SIG-M5 treated with dmso at 0.1 percent for 504 hours (cell line): ENCODE measurements at regions not wholly inside any gene's neighbourhood (a gene's known extent, or its start where the extent isn't known, plus 50 kb on each side); places are given as distances from the start of the nearest gene placed in this dataset.

Experiments
- DNase-seq: peaks from one replicate; lab custom pipeline; 2025; ENCODE audit not compliant: unreplicated experiment; lab: John Stamatoyannopoulos, UW

DNA sequence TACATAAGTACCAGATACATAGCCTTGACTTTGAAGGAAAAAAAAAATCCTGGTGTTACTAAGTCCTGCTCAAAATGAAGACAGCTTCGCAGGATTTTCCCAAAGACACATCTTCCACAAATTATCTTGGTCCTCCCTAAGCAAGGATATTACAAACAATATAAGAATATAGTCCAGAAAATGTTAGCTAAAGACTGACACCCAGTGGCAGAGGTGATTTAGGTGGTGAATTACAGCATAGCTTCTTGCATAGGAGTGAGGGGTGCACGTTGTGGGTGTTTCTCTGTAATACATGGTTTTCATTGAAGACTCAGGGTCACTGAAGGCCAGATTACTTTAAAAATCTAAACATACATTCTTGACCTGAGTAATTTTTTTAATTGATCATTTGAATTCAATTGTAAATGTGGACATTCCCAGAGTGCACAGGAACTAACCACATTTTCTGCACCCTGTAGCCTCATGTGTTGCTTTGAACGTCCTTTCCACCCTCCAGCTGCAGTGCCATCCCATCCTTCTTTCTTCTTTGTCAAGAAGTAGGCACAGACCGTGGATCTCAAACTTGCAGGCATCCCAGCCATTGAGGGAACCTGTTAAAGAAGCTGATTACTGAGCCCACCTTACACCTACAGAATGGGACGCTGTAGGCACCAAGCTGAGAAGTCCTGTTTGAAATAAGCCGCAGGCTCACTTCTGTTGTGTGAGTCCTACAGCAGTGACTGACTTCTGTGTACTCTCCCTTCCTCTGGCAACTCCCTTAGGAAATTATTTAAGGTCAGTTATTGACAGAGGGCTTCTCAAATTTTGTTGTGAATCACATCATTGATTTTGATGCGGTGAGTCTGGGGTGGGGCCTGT is 102.6 kb downstream of the PERP start:
- DNase-seq: peak; percentile 67

DNA sequence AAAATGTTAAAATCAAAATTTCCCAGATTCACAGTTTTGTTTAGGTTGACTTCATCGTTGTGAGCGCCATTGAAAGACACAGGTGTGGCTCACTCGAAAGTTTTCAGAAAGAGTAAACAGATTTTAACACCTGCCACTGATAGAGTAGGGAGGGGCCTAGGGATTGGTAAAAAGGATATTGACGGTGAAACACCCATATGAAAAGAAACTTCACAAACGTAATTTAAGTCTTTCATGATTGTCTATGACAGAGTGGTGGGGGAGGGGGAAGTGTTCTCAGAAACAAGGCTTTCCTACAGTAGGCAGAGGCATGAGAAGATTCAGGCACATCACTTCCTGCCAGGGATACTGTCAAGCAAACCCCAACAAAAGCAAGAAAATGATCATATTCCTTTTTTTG is 101.4 kb downstream of the PERP start:
- DNase-seq: no peak

DNA sequence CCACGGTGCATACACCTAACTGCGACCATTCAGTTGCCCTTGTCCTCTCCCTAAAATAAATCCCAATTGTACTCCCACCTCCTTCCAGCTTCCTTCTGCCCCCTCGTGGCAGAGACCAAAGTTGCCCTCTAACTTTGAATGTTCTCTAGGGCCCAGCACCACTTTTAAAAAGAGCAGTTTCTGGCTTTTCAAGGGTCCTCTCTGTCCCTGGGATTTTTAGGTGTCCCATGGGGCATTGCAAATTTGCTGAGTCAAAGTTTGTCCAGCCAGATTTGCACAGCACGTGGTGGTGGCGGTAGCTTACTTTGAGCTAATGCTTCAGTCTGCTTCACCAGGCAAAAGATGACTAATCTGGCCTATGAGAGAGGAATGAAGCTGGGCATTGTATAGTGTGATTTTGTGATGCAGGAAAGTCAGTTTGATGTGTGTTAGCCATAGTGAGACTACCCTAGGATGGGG is 100.2 kb downstream of the PERP start:
- DNase-seq: peak; percentile 33

DNA sequence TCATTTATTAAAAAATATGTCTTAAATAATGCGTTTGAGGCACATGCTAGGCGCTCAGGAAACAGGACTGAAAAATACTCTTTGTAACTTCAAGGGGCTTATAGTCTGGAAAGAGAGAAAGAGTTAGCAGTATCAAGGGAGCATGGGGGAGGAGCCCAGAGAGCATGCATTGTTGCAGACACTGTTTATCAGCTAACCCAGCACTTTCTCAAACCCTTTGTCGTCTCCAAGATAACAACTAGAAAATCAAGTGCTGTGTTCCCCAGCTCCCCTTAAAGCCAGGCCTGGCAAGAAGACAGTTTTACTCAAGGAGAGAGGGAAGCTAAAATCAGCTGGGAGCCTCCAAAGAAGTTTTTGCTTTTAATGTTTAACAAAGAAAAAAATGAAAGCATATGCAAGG is 98.4 kb downstream of the PERP start:
- DNase-seq: no peak

DNA sequence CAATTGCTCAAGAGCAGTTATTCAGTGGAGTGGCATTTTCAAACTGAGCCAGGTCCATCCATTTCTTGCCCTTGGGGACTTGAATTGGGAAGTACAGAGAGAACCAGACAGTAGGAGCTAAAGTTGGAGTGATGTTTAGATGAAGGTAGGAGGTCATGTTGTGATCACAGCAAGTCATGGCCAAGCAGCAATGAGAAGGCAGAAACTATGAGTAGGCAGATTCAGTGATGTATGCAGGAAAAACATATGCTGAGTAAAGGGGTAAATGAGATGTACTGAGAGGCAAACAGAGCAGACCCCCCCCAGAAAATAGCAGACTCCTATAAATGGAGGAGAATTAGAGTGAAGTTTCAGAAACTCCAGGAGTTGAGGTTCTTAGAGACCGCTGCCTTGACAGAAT is 95.8 kb downstream of the PERP start:
- DNase-seq: no peak

DNA sequence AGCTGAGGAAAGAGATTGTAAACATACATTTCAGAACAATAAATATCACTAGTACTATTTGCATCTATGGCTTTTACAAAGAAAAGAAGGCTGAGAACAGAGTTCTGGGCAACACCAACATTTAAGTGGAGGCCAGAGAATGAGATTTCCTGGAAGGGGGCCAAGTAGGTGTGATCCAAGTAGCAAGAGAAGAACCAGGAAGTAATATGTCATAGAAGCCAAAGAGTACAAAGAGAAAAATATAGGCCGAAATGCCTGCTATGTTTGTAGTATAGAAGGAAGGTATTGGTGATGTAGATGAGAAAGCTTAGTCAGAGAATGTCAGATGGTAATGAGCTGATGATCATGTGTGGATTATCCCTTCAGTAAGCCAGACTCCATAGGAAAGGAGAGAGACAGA is 94.5 kb downstream of the PERP start:
- no peak for DNase-seq

DNA sequence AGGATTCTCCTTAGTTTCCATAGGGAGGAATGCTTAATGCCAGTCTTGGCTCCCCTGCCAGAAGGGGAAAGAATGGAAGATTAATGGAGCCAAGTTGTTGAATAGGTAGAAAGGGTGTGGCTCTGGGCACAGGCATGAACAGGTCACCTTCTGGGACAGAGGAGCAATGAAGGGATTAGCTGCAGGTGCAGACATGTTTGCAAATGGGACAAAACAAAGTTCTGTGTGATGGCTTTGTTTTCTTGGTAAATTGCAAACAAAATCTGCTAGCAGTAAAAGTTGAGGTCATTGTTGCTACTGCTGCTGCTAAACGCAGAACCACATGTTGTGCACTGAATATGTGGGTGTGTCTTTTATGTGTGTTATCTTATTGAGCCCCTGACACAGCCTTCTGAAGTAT is 93.3 kb downstream of the PERP start:
- DNase-seq: no peak

DNA sequence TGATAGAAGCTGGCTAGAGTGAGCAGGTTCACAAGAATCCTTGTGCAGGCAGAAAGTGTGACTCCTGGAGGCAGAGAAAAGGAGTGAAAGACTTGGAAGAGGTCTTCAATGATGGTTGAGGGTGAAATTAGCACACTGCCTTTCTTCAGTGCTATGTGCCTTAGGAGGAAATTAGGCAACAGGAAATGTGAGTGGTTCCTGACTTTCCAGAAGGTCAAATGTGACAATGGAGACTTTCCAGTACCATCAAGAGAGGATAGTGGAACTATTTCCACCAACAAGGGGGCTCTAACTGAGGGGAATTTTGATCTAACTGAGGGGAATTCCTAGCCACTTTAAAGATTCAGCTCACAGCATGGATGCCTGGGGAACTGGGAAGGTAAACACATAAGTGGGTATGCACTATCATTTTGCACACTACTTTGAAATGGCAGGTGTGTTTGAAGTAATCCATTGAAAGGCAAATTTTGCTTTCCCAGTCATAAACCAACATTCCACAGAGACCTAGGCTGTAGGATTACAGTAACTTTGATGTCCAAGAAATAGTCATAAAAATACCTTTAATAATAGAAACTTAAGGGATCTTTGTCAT is 90.0 kb downstream of the PERP start:
- no peak for DNase-seq

DNA sequence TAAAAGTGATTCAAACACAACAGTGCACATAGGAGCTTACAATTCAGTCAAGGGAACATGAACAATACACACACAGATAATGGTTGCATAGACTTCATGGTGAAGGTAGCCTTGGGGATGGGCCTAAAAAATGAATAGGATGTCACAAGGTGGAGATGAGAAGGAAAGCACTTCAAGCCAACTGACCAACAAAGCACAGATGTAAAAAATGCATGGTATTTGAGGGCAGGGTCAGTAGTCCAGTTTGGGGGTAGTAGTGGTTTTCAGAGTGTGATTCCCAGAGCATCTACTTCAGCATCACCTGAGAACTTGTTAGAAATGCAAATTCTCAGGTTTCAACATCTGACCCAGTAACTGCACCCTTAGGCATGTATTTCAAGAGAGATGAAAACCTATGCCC is 88.9 kb downstream of the PERP start:
- no peak for DNase-seq

DNA sequence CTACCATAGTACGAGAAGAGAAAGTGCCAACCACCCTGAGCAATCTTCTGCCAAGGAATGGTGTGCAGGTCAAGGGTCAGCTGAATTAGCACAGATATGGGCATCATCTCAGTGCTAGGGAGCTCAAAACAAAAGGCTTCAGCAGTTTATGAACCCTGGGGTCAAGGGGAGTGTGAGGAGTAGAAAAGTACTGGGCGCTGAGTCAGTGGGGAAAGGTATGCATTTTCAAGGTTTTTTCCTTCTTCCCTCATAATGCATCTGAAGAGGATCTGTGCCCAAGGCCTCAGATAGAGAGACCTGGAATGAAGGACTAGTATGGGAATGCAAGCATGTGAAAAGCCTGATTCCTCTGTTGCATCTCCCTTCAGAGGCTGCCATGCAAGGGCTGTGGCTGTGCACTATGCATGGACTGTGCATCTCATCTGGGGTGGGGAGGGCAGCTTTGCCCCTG is 81.7 kb downstream of the PERP start:
- no peak for DNase-seq

DNA sequence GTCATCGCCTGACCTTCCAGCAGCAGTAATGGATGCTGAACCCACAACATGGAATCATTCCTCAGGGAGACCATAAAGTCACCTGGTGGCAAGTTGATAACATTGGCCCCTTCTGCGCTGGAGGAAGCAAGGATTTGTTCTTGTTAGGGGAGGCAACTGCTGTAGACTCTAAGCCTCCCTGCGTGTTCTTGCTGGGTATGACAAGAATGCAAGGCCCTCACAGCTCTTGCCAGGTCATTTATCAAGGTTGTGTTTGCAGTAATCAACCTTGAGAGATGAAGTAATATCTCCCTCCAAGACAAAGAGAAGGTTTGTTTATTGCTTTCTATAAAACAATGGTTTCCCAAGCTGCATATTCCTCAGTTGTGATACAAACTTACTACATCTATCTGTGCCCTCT is 80.9 kb downstream of the PERP start:
- DNase-seq: no peak

DNA sequence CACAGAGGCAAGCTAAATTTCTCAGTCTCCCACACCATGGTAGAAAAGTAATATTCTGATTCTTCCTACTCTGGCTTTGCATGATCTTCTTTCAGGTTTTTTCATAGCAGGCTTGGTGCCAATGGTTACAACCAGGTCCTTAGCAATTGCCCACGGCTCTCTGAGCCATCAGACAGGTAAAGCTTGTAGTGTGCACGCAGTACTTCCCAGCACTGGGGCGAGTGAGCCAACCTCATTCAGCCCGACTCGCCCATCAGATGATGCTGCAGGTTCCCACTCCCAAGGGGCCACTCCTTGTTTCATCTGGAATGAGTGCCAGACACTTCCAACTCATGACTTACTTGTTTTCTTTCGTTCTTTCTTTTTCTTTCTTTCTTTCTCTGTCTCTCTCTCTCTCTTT is 78.3 kb downstream of the PERP start:
- DNase-seq: no peak

DNA sequence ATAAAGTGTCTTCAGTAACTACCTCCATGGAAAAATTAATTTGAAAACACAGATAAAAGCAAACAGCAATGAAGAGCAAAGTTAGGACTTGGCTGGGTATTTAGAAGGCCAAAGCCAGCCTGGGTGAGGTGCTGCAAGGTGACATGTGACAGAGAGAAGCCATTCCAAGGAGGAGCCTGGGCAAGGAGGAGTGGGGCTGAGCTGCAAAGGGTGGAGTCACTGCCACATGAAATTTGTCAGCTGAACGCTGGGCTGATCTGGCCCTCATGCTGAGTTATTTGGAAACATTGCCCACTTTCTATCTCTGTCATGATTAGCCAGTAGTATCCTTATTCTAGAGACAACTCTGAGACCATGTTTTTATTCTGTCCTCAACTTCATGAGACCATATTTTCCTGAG is 76.3 kb downstream of the PERP start:
- no peak for DNase-seq

DNA sequence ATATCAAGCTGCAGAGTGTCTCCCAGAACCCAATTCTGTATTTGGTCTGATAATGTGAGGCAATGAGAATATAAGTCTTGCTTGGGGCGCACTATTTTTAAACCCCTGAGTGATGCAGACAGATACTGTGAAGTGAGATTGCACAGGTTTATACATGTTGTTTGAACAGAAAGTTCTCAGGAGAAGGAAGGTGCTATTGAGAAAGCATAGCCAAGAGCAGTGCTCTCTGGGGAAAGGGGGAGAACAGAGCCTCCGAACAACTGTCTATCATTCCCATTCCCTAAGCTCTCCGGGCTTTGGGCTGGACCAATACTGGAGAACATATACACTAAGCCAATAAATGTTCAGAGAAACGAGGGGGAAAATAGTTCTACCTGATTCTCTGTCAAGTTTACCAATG is 75.8 kb downstream of the PERP start:
- DNase-seq: no peak

DNA sequence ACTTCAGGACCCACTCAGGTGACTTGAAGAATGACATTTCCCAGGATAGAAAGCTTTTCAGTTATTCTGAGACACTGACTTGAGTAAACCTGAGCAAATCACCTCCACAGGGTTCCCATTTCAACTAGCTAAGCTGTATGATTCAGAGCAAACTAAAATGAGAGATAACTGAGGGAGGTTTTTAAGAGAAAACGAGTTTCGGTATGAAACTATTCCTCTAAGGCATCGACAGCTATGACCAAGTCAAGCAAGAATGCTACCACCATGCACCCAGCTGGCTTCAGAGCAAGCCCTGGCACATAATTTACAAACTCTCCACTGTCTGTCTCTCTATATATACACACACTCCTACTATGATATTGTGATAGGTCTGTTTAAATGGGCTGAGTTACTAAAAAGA is 75.4 kb downstream of the PERP start:
- DNase-seq: no peak

DNA sequence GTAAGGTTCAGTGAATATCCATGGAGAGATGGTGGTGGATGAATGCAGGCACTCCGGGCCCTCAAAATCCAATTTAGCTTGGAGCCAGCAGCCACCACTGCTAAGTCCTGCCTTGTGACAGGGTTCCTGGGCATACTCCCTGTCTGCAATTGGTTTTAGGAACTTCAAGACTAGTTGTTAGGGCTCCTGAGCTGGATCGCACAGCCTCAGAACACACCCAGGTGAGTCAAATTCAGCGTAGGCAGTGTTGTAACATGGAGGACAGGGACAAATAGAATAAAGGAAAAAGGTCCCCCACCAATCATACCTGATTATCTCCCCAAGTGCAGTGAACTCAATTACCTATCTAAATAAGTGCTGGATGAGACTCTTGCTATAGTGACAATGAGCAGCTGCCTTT is 74.6 kb downstream of the PERP start:
- no peak for DNase-seq

DNA sequence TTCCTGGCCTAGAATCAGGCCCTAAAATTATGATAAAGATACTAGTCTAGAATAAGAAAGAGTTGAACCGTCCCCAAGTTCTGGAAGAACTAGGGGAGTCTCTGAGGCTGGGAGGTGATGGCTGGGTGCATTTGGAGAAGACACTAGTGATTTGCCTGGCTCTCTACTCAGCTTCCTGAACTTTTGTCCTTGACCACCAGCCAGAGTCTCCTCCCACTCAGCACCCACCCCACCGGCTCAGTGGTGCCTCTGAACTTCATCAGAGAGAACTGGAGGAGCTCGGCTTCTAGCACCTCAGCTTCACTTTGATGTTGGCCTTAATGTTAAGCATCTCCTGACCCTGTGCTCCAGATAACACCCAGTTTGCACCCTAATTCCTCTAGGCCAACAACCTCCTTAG is 73.0 kb downstream of the PERP start:
- no peak for DNase-seq

DNA sequence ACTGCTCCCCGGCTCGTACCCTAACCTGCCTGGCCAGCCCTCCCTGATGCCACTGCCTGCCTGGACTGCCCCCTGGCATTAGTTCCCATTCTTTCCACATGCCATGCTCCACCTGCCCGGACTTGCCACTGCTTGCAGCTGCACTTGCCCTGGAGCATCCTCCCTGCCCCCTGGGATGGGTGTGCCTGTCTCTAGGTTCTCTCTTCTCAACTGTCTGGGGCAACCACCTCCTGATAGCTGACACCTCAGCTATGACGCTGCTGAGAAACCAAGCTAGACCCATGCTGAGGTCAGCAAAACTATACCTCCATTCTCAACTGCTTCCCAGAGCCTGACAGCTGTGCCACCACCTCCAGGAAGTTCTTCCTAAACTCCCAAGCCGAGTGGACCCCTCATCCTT is 72.1 kb downstream of the PERP start:
- no peak for DNase-seq

DNA sequence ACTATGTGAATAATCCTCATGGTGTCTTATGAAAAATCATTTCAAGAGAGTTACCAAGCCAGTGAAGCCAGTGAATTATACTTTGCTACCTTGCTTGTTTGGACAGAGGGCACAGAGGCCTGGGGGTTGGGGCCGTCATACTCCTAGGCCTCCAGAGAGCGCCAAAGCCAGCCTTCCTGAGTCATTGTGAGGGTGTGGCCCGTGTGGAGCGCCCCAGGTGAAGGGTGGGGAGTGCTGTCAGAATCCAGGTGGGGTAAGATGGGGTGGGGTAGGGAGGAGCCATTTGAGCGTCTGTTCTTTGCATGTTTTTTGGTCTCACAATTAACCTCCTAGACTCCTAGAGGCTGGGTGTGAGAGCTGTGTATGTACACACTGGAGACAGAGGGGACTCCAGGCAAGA is 71.1 kb downstream of the PERP start:
- DNase-seq: no peak

DNA sequence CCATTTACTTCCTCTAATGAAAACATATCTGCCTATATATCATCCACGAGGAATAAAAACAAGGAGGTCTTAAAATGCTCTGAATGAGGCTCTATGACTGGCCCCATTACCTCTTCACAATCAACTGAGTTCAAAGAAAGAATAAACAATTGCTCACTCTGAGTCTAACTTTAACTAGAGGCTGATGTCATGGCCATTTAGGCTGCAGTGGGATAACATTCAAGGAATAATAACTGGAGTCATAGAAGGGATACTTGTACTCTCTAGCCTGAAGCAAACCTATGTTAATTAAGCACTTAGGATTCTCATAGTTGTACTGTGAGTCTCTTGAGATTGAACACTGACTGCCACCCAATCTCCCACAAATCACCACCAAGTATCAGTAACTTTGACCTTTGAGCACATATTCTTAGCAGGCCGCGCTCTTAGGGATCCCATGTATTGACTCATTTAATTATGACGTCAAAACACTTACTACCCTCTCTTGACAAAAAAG is 70.2 kb downstream of the PERP start:
- DNase-seq: no peak

DNA sequence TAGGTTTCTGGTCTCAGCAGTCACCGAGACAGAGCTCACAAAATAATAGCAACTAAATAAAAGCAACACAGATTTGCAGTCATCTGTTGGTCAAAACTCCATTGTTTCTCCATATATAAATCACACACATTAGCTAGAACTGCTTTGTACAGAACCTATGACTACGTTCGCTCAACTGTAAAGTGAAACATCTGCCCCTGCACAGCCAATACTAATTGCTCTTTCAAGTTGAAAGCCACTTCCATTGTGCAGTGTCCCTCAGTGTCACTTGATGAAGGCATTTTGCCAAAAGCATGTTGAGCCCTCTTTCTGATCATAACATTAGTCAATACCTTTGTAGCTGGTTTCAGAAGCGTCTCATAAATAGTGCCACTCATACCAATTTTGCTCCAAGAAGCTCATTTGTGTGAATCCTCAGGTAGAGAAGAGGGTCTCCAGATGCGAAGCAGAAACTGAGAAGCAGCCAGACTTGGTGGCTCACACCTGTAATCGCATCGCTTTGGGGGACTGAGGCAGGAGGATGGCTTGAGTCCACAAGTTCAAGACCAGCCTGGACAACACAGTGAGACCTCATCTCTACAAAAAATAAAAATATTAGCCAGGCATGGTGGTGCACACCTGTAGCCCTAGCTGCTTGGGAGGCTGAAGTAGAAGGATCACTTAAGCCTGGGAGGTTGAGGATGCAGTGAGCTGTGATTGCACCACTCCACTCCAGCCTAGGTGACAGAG is 68.9 kb downstream of the PERP start:
- no peak for DNase-seq
